ENCODE measurements at regions not wholly inside any gene's neighbourhood (a gene's known extent, or its start where the extent isn't known, plus 50 kb on each side); places are given as distances from the start of the nearest gene placed in this dataset.

DNA sequence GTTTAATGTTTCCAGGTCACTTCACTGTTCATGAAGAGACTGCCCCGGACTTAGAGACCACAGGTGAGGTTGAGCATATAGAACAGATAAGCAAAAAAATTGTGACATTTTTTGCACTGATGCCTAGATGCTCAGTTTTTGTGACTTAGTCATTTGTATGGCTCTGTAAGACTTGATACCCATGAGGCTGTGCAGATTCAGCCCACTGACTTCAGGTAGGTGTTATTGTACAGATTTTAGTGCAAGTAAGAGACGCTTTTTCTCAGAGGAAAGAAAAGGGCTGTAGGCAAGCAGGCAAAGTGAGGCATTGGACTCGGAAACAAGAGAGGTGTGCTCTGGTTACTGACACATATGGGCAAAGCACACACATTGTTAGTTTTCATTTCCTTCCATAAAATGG lies 820.1 kb upstream of the SORCS1 start:
- TF ChIP-seq, protein P1, sequence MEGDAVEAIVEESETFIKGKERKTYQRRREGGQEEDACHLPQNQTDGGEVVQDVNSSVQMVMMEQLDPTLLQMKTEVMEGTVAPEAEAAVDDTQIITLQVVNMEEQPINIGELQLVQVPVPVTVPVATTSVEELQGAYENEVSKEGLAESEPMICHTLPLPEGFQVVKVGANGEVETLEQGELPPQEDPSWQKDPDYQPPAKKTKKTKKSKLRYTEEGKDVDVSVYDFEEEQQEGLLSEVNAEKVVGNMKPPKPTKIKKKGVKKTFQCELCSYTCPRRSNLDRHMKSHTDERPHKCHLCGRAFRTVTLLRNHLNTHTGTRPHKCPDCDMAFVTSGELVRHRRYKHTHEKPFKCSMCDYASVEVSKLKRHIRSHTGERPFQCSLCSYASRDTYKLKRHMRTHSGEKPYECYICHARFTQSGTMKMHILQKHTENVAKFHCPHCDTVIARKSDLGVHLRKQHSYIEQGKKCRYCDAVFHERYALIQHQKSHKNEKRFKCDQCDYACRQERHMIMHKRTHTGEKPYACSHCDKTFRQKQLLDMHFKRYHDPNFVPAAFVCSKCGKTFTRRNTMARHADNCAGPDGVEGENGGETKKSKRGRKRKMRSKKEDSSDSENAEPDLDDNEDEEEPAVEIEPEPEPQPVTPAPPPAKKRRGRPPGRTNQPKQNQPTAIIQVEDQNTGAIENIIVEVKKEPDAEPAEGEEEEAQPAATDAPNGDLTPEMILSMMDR (IDR thresholded peaks at IDR 0.05; ENCODE audit: insufficient read depth, low read length, missing control alignments), result no peak
- ChIA-PET CTCF (no interaction called here), POLR2A (no interaction called here)
- H3K4me3 ChIP-seq (ENCODE audit: low read depth, low read length), result no peak overlapping the region
- no peak for DNase-seq (ENCODE audit: low read depth, low spot score)

GRCh38 chr10:107984149-107984548 lies 819.6 kb upstream of the SORCS1 start:
- TF ChIP-seq, protein P1 (IDR thresholded peaks at IDR 0.05; ENCODE audit: insufficient read depth, low read length, missing control alignments), result no peak
- no peak overlapping the region for H3K4me3 ChIP-seq (ENCODE audit: low read depth, low read length)
- DNase-seq (ENCODE audit: low read depth, low spot score), result no peak
- CTCF ChIA-PET, result no interaction called here
- POLR2A ChIA-PET, result no interaction called here

GRCh38 chr10:107978455-107978854 lies 813.9 kb upstream of the SORCS1 start:
- TF ChIP-seq, protein P1 (IDR thresholded peaks at IDR 0.05; ENCODE audit: insufficient read depth, low read length, missing control alignments), result no peak
- ChIA-PET POLR2A (no interaction called here), CTCF (no interaction called here)

GRCh38 chr10:107971973-107972372 lies 807.5 kb upstream of the SORCS1 start:
- POLR2A ChIA-PET, result no interaction called here
- TF ChIP-seq, protein P1 (IDR thresholded peaks at IDR 0.05; ENCODE audit: insufficient read depth, low read length, missing control alignments), result no peak
- CTCF ChIA-PET, result no interaction called here
- H3K4me3 ChIP-seq (ENCODE audit: low read depth, low read length), result no peak overlapping the region
- DNase-seq (ENCODE audit: low read depth, low spot score), result peak; percentile 61

More at GRCh38 chr10:107978455-107978854, 813.9 kb upstream of the SORCS1 start:
- no peak for DNase-seq (ENCODE audit: low read depth, low spot score)
- no peak overlapping the region for H3K4me3 ChIP-seq (ENCODE audit: low read depth, low read length)

- no peak overlapping the region for H3K4me3 ChIP-seq (ENCODE audit: low read depth, low read length)
- ChIA-PET CTCF (no interaction called here), POLR2A (no interaction called here)
- DNase-seq (ENCODE audit: low read depth, low spot score), result peak; percentile 44
- TF ChIP-seq, protein P1 (IDR thresholded peaks at IDR 0.05; ENCODE audit: insufficient read depth, low read length, missing control alignments), result no peak
These were observed 806.9 kb upstream of the SORCS1 start for GRCh38 chr10:107971411-107971810.

GRCh38 chr10:107970512-107970911 lies 806.0 kb upstream of the SORCS1 start:
- TF ChIP-seq, protein P1 (IDR thresholded peaks at IDR 0.05; ENCODE audit: insufficient read depth, low read length, missing control alignments), result no peak
- CTCF ChIA-PET, result no interaction called here
- POLR2A ChIA-PET, result no interaction called here
- DNase-seq (ENCODE audit: low read depth, low spot score), result no peak
- no peak overlapping the region for H3K4me3 ChIP-seq (ENCODE audit: low read depth, low read length)

Data from AG04449 (cell line).